Stomach (tissue), 8 donors: ENCODE measurements at regions not wholly inside any gene's neighbourhood (a gene's known extent, or its start where the extent isn't known, plus 50 kb on each side); places are given as distances from the start of the nearest gene placed in this dataset.

ENCODE experiments used
- DNase-seq, 2 donors: peaks; one replicate each; pipeline versions ENCODE4 v3.0.0 to v3.0.0-alpha.2; 2013 to 2019
- H3K27ac ChIP-seq, 5 donors: fragments of 200-600 bp in 4 of 5; sonication (generic) in 4 of 5; one replicate each; pipeline ENCODE4 v1.5.1; 2013 to 2019; ENCODE audit warnings: mild to moderate bottlenecking in 1 of 5, moderate library complexity in 1 of 5
- H3K27me3 ChIP-seq, 3 donors: fragments of 200-600 bp; sonication (generic); one replicate each; pipeline ENCODE4 v1.5.1; 2017 to 2019; ENCODE audit warnings: mixed run types in 1 of 3
- H3K36me3 ChIP-seq, 4 donors: fragments of 200-600 bp; sonication (generic); 1 replicate in 3 of 4; 2 replicates in 1 of 4; pipeline ENCODE4 v1.5.1; 2016 to 2019
- H3K4me1 ChIP-seq, 4 donors: fragments of 200-600 bp; sonication (generic); one replicate each; pipeline ENCODE4 v1.5.1; 2016 to 2019
- H3K4me3 ChIP-seq, 4 donors: fragments of 200-600 bp; sonication (generic) in 3 of 4; one replicate each; pipeline ENCODE4 v1.5.1; 2016 to 2019; ENCODE audit warnings: mild to moderate bottlenecking in 1 of 4
- H3K9me3 ChIP-seq, 4 donors: fragments of 200-600 bp; sonication (generic); one replicate each; pipeline ENCODE4 v1.5.1; 2016 to 2019
- CTCF ChIP-seq, 7 experiments: fragments of 450-650 bp in 4 of 7; fragments of 200-600 bp in 3 of 7; sonication (generic) in 3 of 7; IDR thresholded peaks; one replicate each; pipeline ENCODE4 v1.5.1; 2016 to 2019; ENCODE audit warnings: antibody characterized with exemption in 7 of 7, control low read depth in 2 of 7, mild to moderate bottlenecking in 1 of 7
- EP300 ChIP-seq: sonication (generic); formaldehyde crosslinking; IDR thresholded peaks from one replicate; pipeline ENCODE4 v1.6.1; 2017; ENCODE audit warnings: antibody characterized with exemption
- POLR2A ChIP-seq, 4 donors: fragments of 450-650 bp; IDR thresholded peaks; one replicate each; pipeline ENCODE4 v1.6.1; 2016; ENCODE audit warnings: antibody characterized with exemption in 4 of 4, control low read depth in 2 of 4, mild to moderate bottlenecking in 1 of 4, moderate library complexity in 1 of 4
- POLR2AphosphoS5 ChIP-seq, 3 donors: sonication (generic); formaldehyde crosslinking; IDR thresholded peaks; one replicate each; pipeline ENCODE4 v1.6.1; 2016; ENCODE audit warnings: antibody characterized with exemption in 3 of 3
- WGBS, 5 donors: extraction: QIAGEN DNeasy Blood & Tissue Kit in 3 of 5; methylation state at CpG; one replicate each; pipeline versions ENCODE4 v1.1.5 to v1.1.7; 2013 to 2018; 5-methylcytosine and 5-hydroxymethylcytosine counted together
- intact Hi-C: fragments of 100-400 bp; cut with DNase I; formaldehyde crosslinking; loops from one replicate; pipeline ENCODE4 v1.15.1; 2023; ENCODE audit warnings: low total_unique reads
- donor health status: healthy with polysubstance abuse.
- donor health status: Bipolar disorder and iron deficiency.
- donor health status: healthy.

DNA sequence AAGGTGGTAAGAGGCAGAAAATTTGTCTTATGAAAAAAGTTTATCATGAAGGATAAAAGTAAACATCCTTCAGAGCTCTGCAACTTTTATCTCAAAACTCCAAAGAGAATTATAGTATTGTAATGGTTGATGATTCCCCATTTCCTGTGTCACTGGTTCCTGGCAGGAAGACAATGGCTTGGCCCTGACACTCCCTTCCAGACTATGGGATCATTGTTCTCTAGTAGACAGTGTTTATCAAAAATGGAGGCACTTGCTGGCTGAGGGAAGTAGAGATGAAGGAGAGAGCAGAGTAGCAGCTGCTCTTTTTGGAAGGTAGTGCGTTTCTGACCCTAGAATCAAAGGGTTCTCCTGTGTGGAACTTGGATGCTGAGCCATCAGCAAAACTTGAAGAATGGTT, 145.9 kb upstream of the ATP1B1 start:
- DNase-seq, result no peak
- Histone ChIP-seq H3K27me3 (no peaks in the 10 kb centered on the region), H3K9me3 (no peaks in the 10 kb centered on the region), H3K27ac (no peak overlapping the region), H3K4me3 (no peak overlapping the region), H3K4me1 (peaks cover 0 to 6% (median 0%) of the 10 kb centered on the region in 4 donors), H3K36me3 (no peaks in the 10 kb centered on the region)
- intact Hi-C loops, result no loop called here
- TF ChIP-seq POLR2A (IDR thresholded peaks at IDR 0.05), result no peak
- no peak for TF ChIP-seq POLR2AphosphoS5 (IDR thresholded peaks at IDR 0.05)
- WGBS, 5 donors, result 36 to 57% (median 52%) methylated on average over 1 of the region's 1 CpG

- no peaks in the 10 kb centered on the region for H3K9me3 ChIP-seq
- no peak for DNase-seq
- H3K4me3 ChIP-seq, result no peak overlapping the region
- TF ChIP-seq EP300, result no peak
- no peak for TF ChIP-seq CTCF (IDR thresholded peaks at IDR 0.05)
- TF ChIP-seq POLR2A (IDR thresholded peaks at IDR 0.05), result no peak
- 72 to 86% (median 80%) methylated on average over 2 of the region's 2 CpGs for WGBS, 5 donors
- H3K27ac ChIP-seq, result no peak overlapping the region
- no peaks in the 10 kb centered on the region for H3K27me3 ChIP-seq
- H3K36me3 ChIP-seq, result no peaks in the 10 kb centered on the region
- H3K4me1 ChIP-seq, result peaks cover 0 to 6% (median 0%) of the 10 kb centered on the region in 4 donors
- intact Hi-C loops, result no loop called here
Measured at GRCh38 chr1:168963601-168964000, 142.9 kb upstream of the ATP1B1 start.

DNA sequence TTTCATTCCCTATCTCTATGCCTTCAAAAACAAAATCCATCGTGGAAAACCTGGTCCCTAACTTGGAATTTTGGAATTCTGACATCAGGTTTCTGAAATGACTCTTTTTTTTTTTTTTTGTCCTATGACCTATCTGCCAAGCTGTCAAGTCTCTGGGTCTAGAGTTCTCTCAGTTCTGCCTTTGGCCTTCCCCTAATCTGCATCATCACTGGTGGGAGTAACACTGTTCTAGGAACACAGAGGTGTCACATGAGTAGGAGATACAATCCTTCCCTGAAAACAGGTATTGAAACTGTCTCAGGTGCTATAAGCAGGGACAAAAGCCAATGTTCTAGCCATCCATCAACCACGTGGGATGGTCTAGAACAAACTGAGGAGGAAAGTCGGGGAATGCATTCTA, 142.0 kb upstream of the ATP1B1 start:
- no peak overlapping the region for H3K27ac ChIP-seq
- H3K9me3 ChIP-seq, result no peaks in the 10 kb centered on the region
- no peak for DNase-seq
- TF ChIP-seq POLR2A (IDR thresholded peaks at IDR 0.05), result no peak
- TF ChIP-seq CTCF (IDR thresholded peaks at IDR 0.05), result no peak
- no peak for TF ChIP-seq POLR2AphosphoS5 (IDR thresholded peaks at IDR 0.05)
- TF ChIP-seq EP300, result no peak
- 86 to 96% (median 91%) methylated on average over 3 of the region's 3 CpGs for WGBS, 5 donors
- no peak overlapping the region for H3K4me3 ChIP-seq
- H3K36me3 ChIP-seq, result no peaks in the 10 kb centered on the region
- peaks cover 0 to 6% (median 0%) of the 10 kb centered on the region in 4 donors for H3K4me1 ChIP-seq
- no peaks in the 10 kb centered on the region for H3K27me3 ChIP-seq
- intact Hi-C loops, result no loop called here

- intact Hi-C loops, result no loop called here
Measured at GRCh38 chr1:168966217-168966616, 140.3 kb upstream of the ATP1B1 start.

More at GRCh38 chr1:168966217-168966616, 140.3 kb upstream of the ATP1B1 start:
- Histone ChIP-seq H3K27me3 (no peaks in the 10 kb centered on the region), H3K4me1 (peaks cover 0 to 6% (median 0%) of the 10 kb centered on the region in 4 donors), H3K4me3 (no peak overlapping the region), H3K27ac (no peak overlapping the region), H3K36me3 (no peaks in the 10 kb centered on the region), H3K9me3 (no peaks in the 10 kb centered on the region)
- WGBS, 5 donors, result 72 to 94% (median 92%) methylated on average over 2 of the region's 2 CpGs
- TF ChIP-seq POLR2AphosphoS5 (IDR thresholded peaks at IDR 0.05) (no peak), CTCF (IDR thresholded peaks at IDR 0.05) (no peak), EP300 (no peak), POLR2A (IDR thresholded peaks at IDR 0.05) (no peak)
- DNase-seq, result no peak
